ENCODE measurements at regions not wholly inside any gene's neighbourhood (a gene's known extent, or its start where the extent isn't known, plus 50 kb on each side); places are given as distances from the start of the nearest gene placed in this dataset.

DNA sequence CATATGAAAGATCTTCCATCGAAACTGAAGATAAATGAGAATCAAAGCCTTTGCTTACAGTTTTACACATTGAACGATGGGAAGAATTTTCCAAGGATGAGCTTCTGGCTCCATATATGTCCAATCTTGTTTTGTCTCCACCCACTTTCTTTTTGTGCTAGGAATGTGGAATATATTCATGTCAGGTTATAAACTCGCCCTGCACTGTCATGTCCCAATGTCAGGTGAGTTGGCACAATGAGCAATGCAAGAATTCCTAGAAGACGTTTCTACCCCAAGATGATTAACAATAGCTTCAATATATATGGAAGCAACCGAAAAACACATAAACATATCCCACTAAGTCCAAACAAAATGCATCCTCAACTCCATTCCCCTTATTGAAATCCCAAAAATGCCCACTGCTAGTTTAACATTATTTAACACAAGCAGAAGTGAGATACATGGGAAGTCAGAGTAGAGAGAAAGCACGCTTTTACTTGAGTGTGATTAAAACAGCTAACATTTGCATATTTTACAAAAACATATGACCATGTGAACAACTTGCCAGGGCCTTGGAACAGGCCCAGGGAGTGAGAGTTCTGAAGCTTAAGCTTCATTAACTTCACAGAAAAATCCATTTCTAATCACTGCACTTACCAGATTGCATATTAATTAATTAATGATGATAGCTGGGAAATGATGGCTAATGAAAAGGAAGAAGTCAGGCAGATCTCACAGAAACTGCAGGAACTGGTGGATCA lies 233.9 kb downstream of the GXYLT1 start:
- H3K4me1 ChIP-seq (ENCODE audit: insufficient read depth, low read length) = peaks cover 8% of the 10 kb centered on the region
- no peaks in the 10 kb centered on the region for H3K36me3 ChIP-seq (ENCODE audit: insufficient read depth, low read length)
- H3K27me3 ChIP-seq (ENCODE audit: insufficient read depth, low read length) = no peaks in the 10 kb centered on the region
- no peak overlapping the region for H3K27ac ChIP-seq (ENCODE audit: low read depth, low read length)
- 95% methylated on average over 6 of the region's 6 CpGs for WGBS
- no peaks in the 10 kb centered on the region for H3K9me3 ChIP-seq (ENCODE audit: insufficient read depth, low read depth, low read length)
- no peak overlapping the region for H3K9ac ChIP-seq (ENCODE audit: low read depth, low read length)
- H3K4me3 ChIP-seq (ENCODE audit: low read length) = no peak overlapping the region

GRCh38 chr12:41908206-41908605 lies 236.5 kb downstream of the GXYLT1 start:
- Histone ChIP-seq H3K4me1 (ENCODE audit: insufficient read depth, low read length) (peaks cover 22% of the 10 kb centered on the region), H3K4me3 (ENCODE audit: low read length) (no peak overlapping the region), H3K36me3 (ENCODE audit: insufficient read depth, low read length) (no peaks in the 10 kb centered on the region), H3K9ac (ENCODE audit: low read depth, low read length) (no peak overlapping the region), H3K9me3 (ENCODE audit: insufficient read depth, low read depth, low read length) (no peaks in the 10 kb centered on the region), H3K27ac (ENCODE audit: low read depth, low read length) (no peak overlapping the region), H3K27me3 (ENCODE audit: insufficient read depth, low read length) (no peaks in the 10 kb centered on the region)
- 92% methylated on average over 4 of the region's 4 CpGs for WGBS

DNA sequence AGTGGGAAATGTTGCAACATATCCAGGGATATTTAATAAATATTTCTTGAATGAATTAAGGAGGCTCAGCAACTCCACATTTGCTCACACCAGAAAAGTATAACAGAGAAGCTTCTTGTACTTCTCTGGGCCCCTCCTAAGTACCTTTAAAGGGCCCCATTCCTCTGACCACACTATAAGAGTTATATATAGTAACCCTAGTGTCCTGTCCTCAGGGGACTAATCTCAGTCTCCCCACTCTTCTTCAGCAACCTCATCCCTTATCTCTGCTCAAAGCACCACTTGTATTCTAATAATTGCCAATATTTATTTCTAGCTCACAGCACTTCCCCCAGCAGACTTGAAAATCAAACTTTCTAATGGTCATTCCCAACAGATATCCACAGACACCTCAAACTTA lies 237.1 kb downstream of the GXYLT1 start:
- H3K4me3 ChIP-seq (ENCODE audit: low read length) = no peak overlapping the region
- no peaks in the 10 kb centered on the region for H3K9me3 ChIP-seq (ENCODE audit: insufficient read depth, low read depth, low read length)
- peaks cover 22% of the 10 kb centered on the region for H3K4me1 ChIP-seq (ENCODE audit: insufficient read depth, low read length)
- H3K27me3 ChIP-seq (ENCODE audit: insufficient read depth, low read length) = no peaks in the 10 kb centered on the region
- H3K36me3 ChIP-seq (ENCODE audit: insufficient read depth, low read length) = no peaks in the 10 kb centered on the region
- H3K9ac ChIP-seq (ENCODE audit: low read depth, low read length) = no peak overlapping the region
- no peak overlapping the region for H3K27ac ChIP-seq (ENCODE audit: low read depth, low read length)

DNA sequence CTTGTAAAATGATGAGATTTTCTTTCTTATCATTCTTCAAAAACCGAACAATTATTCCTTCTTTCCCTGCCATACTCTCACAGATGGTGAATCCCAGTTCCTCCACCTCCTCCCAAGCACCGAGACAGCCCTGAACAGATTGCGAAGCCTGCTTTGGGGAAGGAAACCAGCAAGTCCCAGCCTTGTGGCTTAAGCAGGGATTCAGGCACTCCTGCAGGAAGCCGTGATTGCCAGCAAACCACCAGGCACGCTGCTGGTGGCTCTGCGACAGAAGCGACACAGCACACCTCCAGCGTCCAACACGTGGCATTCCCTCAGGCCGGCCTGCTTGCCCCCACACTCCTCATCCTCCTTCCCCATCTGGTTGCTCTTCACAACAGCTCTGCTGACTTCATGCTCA lies 237.7 kb downstream of the GXYLT1 start:
- 91% methylated on average over 10 of the region's 10 CpGs for WGBS
- Histone ChIP-seq H3K4me3 (ENCODE audit: low read length) (no peak overlapping the region), H3K9ac (ENCODE audit: low read depth, low read length) (no peak overlapping the region), H3K27ac (ENCODE audit: low read depth, low read length) (no peak overlapping the region), H3K9me3 (ENCODE audit: insufficient read depth, low read depth, low read length) (no peaks in the 10 kb centered on the region), H3K27me3 (ENCODE audit: insufficient read depth, low read length) (no peaks in the 10 kb centered on the region), H3K36me3 (ENCODE audit: insufficient read depth, low read length) (no peaks in the 10 kb centered on the region), H3K4me1 (ENCODE audit: insufficient read depth, low read length) (peaks cover 22% of the 10 kb centered on the region)

- H3K36me3 ChIP-seq (ENCODE audit: insufficient read depth, low read length) = no peaks in the 10 kb centered on the region
- H3K27ac ChIP-seq (ENCODE audit: low read depth, low read length) = peak overlapping the region; percentile 48
- H3K4me1 ChIP-seq (ENCODE audit: insufficient read depth, low read length) = peaks cover 22% of the 10 kb centered on the region
- H3K4me3 ChIP-seq (ENCODE audit: low read length) = no peak overlapping the region
- H3K9ac ChIP-seq (ENCODE audit: low read depth, low read length) = no peak overlapping the region
- WGBS = 68% methylated on average over 6 of the region's 6 CpGs
- no peaks in the 10 kb centered on the region for H3K27me3 ChIP-seq (ENCODE audit: insufficient read depth, low read length)
- H3K9me3 ChIP-seq (ENCODE audit: insufficient read depth, low read depth, low read length) = no peaks in the 10 kb centered on the region
Observed at GRCh38 chr12:41905759-41906297, 238.8 kb downstream of the GXYLT1 start.

- no peaks in the 10 kb centered on the region for H3K27me3 ChIP-seq (ENCODE audit: insufficient read depth, low read length)
- no peaks in the 10 kb centered on the region for H3K9me3 ChIP-seq (ENCODE audit: insufficient read depth, low read depth, low read length)
- 82% methylated on average over 7 of the region's 7 CpGs for WGBS
- no peak overlapping the region for H3K27ac ChIP-seq (ENCODE audit: low read depth, low read length)
- H3K9ac ChIP-seq (ENCODE audit: low read depth, low read length) = no peak overlapping the region
- peaks cover 22% of the 10 kb centered on the region for H3K4me1 ChIP-seq (ENCODE audit: insufficient read depth, low read length)
- no peak overlapping the region for H3K4me3 ChIP-seq (ENCODE audit: low read length)
- no peaks in the 10 kb centered on the region for H3K36me3 ChIP-seq (ENCODE audit: insufficient read depth, low read length)
Observed at GRCh38 chr12:41905073-41905758, 239.5 kb downstream of the GXYLT1 start.

GRCh38 chr12:41904041-41904440 lies 240.6 kb downstream of the GXYLT1 start:
- WGBS = 97% methylated on average over 4 of the region's 4 CpGs
- Histone ChIP-seq H3K27ac (ENCODE audit: low read depth, low read length) (no peak overlapping the region), H3K9me3 (ENCODE audit: insufficient read depth, low read depth, low read length) (no peaks in the 10 kb centered on the region), H3K36me3 (ENCODE audit: insufficient read depth, low read length) (no peaks in the 10 kb centered on the region), H3K27me3 (ENCODE audit: insufficient read depth, low read length) (no peaks in the 10 kb centered on the region), H3K4me3 (ENCODE audit: low read length) (no peak overlapping the region), H3K4me1 (ENCODE audit: insufficient read depth, low read length) (peaks cover 22% of the 10 kb centered on the region), H3K9ac (ENCODE audit: low read depth, low read length) (no peak overlapping the region)

GRCh38 chr12:41903014-41903708 lies 241.5 kb downstream of the GXYLT1 start:
- Histone ChIP-seq H3K4me3 (ENCODE audit: low read length) (no peak overlapping the region), H3K4me1 (ENCODE audit: insufficient read depth, low read length) (peaks cover 22% of the 10 kb centered on the region), H3K27ac (ENCODE audit: low read depth, low read length) (no peak overlapping the region), H3K9ac (ENCODE audit: low read depth, low read length) (no peak overlapping the region), H3K36me3 (ENCODE audit: insufficient read depth, low read length) (no peaks in the 10 kb centered on the region), H3K27me3 (ENCODE audit: insufficient read depth, low read length) (no peaks in the 10 kb centered on the region), H3K9me3 (ENCODE audit: insufficient read depth, low read depth, low read length) (no peaks in the 10 kb centered on the region)
- 95% methylated on average over 6 of the region's 6 CpGs for WGBS

DNA sequence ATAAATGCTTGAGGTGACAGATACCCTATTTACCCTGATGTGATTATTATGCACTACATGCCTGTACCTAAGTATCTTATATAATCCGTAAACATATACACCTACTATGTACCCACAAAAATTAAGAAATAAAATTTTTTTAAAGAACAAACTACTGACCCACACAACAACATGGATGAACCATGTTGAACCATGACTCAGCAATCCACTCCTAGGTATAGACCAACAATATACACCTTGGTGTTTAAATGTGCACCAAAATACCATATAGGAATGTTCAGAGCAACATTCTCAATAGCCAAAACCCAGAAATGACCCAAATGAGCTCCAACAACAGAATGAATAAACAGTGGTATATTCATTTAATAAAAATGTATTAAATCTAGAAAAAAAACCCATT lies 245.1 kb downstream of the GXYLT1 start:
- no peaks in the 10 kb centered on the region for H3K27me3 ChIP-seq (ENCODE audit: insufficient read depth, low read length)
- WGBS = 100% methylated on average over 1 of the region's 1 CpG

DNA sequence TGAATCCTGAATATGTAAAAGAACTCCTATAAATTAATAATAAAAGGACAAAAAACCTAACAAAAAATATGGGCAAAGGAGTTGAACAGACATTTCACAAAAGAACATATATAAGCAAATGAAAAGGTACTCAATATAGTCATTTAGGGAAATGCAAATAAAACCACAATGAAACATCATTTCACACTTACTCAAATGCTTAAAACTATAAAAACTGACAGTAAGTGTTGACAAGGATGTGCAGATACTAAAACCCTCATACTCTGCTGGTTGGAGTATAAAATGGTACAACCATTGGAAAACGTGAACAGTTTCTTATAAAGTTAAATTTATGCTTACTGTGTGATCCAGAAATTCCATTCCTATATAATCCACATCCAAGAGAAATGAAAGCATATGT lies 247.1 kb downstream of the GXYLT1 start:
- H3K9me3 ChIP-seq (ENCODE audit: insufficient read depth, low read depth, low read length) = no peaks in the 10 kb centered on the region
- no peaks in the 10 kb centered on the region for H3K36me3 ChIP-seq (ENCODE audit: insufficient read depth, low read length)
- no peaks in the 10 kb centered on the region for H3K4me1 ChIP-seq (ENCODE audit: insufficient read depth, low read length)
- H3K9ac ChIP-seq (ENCODE audit: low read depth, low read length) = no peak overlapping the region
- no peak overlapping the region for H3K27ac ChIP-seq (ENCODE audit: low read depth, low read length)
- no peaks in the 10 kb centered on the region for H3K27me3 ChIP-seq (ENCODE audit: insufficient read depth, low read length)
- no CpG with 5 or more reads among the region's 1 CpG for WGBS
- no peak overlapping the region for H3K4me3 ChIP-seq (ENCODE audit: low read length)

More for the DNA sequence above, 245.1 kb downstream of the GXYLT1 start:
- Histone ChIP-seq H3K27ac (ENCODE audit: low read depth, low read length) (no peak overlapping the region), H3K9ac (ENCODE audit: low read depth, low read length) (no peak overlapping the region), H3K9me3 (ENCODE audit: insufficient read depth, low read depth, low read length) (no peaks in the 10 kb centered on the region), H3K4me1 (ENCODE audit: insufficient read depth, low read length) (0 out of 2 replicates have a peak, but pooled peaks cover 3% of the 10 kb centered on the region), H3K4me3 (ENCODE audit: low read length) (no peak overlapping the region), H3K36me3 (ENCODE audit: insufficient read depth, low read length) (no peaks in the 10 kb centered on the region)

DNA sequence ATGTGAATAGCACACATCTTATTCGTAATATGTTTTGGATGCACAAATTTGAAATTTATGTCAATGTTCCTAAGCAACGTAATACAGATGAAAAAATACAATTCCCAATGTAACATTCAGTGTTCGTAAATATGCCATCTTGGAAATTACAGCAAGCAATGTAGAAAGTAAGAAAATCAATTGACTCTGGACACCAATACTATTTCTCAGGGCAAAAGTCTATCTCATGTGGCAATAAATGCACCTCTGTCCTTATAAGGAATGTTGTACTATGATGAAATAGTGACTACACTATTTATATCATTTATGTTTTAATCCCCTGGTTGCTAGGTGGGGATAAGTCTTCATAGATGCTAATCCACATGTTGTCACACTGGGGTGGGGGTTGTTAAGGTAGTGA lies 251.2 kb downstream of the GXYLT1 start:
- Histone ChIP-seq H3K27ac (ENCODE audit: low read depth, low read length) (no peak overlapping the region), H3K4me1 (ENCODE audit: insufficient read depth, low read length) (no peaks in the 10 kb centered on the region), H3K9me3 (ENCODE audit: insufficient read depth, low read depth, low read length) (no peaks in the 10 kb centered on the region), H3K27me3 (ENCODE audit: insufficient read depth, low read length) (no peaks in the 10 kb centered on the region), H3K9ac (ENCODE audit: low read depth, low read length) (no peak overlapping the region), H3K4me3 (ENCODE audit: low read length) (no peak overlapping the region), H3K36me3 (ENCODE audit: insufficient read depth, low read length) (no peaks in the 10 kb centered on the region)
- 92% methylated on average over 3 of the region's 3 CpGs for WGBS
